K562 (cell line): ENCODE measurements at regions not wholly inside any gene's neighbourhood (a gene's known extent, or its start where the extent isn't known, plus 50 kb on each side); places are given as distances from the start of the nearest gene placed in this dataset.

Experiments used
- ATAC-seq: fragments of 200-7000 bp; cut with Tn5 transposase; 3 replicates; pipeline ENCODE4 v1.9.1; 2020; ENCODE audit warnings: moderate library complexity
- BruUV-seq: library from RNA; stranded (reverse); fragments of 400-500 nt; replicated peaks from 2 replicates; lab custom pipeline; 2021; lab: Mats Ljungman, UMichigan
- CTCF ChIA-PET: fragments of 300-600 bp; formaldehyde crosslinking; extraction: SDS; loops from one replicate; lab custom pipeline; 2021; ENCODE audit warnings: low intra/inter-chr PET ratio; lab: Yijun Ruan, JAX
- POLR2A ChIA-PET: fragments of 300-600, 350-650 bp; sonication (Branson Sonifier 250); formaldehyde crosslinking; extraction: SDS; loops from one replicate; lab custom pipeline; 2021; ENCODE audit warnings: antibody characterized with exemption, inconsistent platforms; lab: Yijun Ruan, JAX
- DNase-seq, 4 experiments: peaks; one replicate each; pipeline versions ENCODE4 v3.0.0 to v3.0.0-alpha.2; 2011 to 2018; ENCODE audit warnings: low spot score in 3 of 4, mixed read lengths in 3 of 4; ENCODE audit errors: extremely low read depth in 1 of 4
- FAIRE-seq: peaks from 2 replicates; lab custom pipeline; 2011; peaks lifted over from hg19 to GRCh38; lab: Jason Lieb, UNC
- H2AFZ ChIP-seq: 2 replicates; pipeline ENCODE4 v1.6.0; 2011; ENCODE audit warnings: low read depth, low read length, control low read depth, inconsistent platforms
- H3K27ac ChIP-seq: fragments of 200-600 bp; 3 replicates; pipeline ENCODE4 v1.8.0; 2011; ENCODE audit warnings: low read depth, mild to moderate bottlenecking, control low read depth, inconsistent platforms, low read length, moderate library complexity, mixed read lengths; ENCODE audit errors: extremely low read depth
- H3K27me3 ChIP-seq, 2 experiments: fragments of 300-600 bp in 1 of 2; 2 replicates in 1 of 2; 3 replicates in 1 of 2; pipeline versions ENCODE4 v1.6.0 to v1.8.0; 2011; ENCODE audit warnings: inconsistent platforms in 2 of 2, low read length in 2 of 2, mild to moderate bottlenecking in 1 of 2, mixed read lengths in 1 of 2, moderate library complexity in 1 of 2; ENCODE audit not compliant: control insufficient read depth in 2 of 2, insufficient read depth in 2 of 2
- H3K36me3 ChIP-seq: fragments of 300-600 bp; 3 replicates; pipeline ENCODE4 v1.8.0; 2011; ENCODE audit warnings: mild to moderate bottlenecking, low read length, inconsistent platforms; ENCODE audit not compliant: control insufficient read depth, insufficient read depth
- H3K4me1 ChIP-seq, 2 experiments: fragments of 200-600 bp in 1 of 2; replicated peaks in 1 of 2; 2 replicates in 1 of 2; 3 replicates in 1 of 2; pipeline versions ENCODE4 v1.5.1 to v1.8.0; 2011; ENCODE audit warnings: inconsistent platforms in 2 of 2, low read length in 2 of 2, mild to moderate bottlenecking in 1 of 2, mixed read lengths in 1 of 2, moderate library complexity in 1 of 2; ENCODE audit not compliant: control insufficient read depth in 2 of 2, insufficient read depth in 2 of 2
- H3K4me2 ChIP-seq: 2 replicates; pipeline ENCODE4 v1.6.1; 2011; ENCODE audit warnings: low read length, control low read depth, inconsistent platforms, mixed read lengths; ENCODE audit not compliant: insufficient read depth
- H3K4me3 ChIP-seq: fragments of 200-600 bp; sonication (generic), shearing (Covaris generic); 2 replicates; pipeline ENCODE4 v1.5.1; 2016; ENCODE audit warnings: control low read depth, inconsistent platforms
- H3K79me2 ChIP-seq: fragments of 200-600 bp; 3 replicates; pipeline ENCODE4 v1.8.0; 2011; ENCODE audit warnings: low read length, inconsistent platforms; ENCODE audit not compliant: control insufficient read depth, insufficient read depth
- H3K9ac ChIP-seq, 2 experiments: 2 replicates each; pipeline versions ENCODE4 v1.6.0 to v1.6.1; 2011; ENCODE audit warnings: low read depth in 2 of 2, low read length in 2 of 2, control low read depth in 1 of 2, inconsistent platforms in 1 of 2, mild to moderate bottlenecking in 1 of 2, mixed read lengths in 1 of 2; ENCODE audit not compliant: insufficient read depth in 1 of 2
- H3K9me1 ChIP-seq: one replicate; pipeline ENCODE4 v1.6.0; 2011; ENCODE audit warnings: inconsistent platforms, mild to moderate bottlenecking, low read length, moderate library complexity; ENCODE audit not compliant: control insufficient read depth, insufficient read depth
- H3K9me3 ChIP-seq: replicated peaks from 2 replicates; pipeline ENCODE4 v1.5.1; 2011; ENCODE audit warnings: low read depth, low read length, inconsistent platforms; ENCODE audit not compliant: control insufficient read depth, insufficient read depth
- H4K20me1 ChIP-seq: replicated peaks from 2 replicates; pipeline ENCODE4 v1.6.1; 2011; ENCODE audit warnings: low read length, inconsistent platforms, mixed read lengths; ENCODE audit not compliant: control insufficient read depth, insufficient read depth
- ARID1B ChIP-seq: fragments of 450-650 bp; IDR thresholded peaks from 2 replicates; pipeline ENCODE4 v1.6.1; 2016; ENCODE audit warnings: antibody characterized with exemption, mild to moderate bottlenecking, inconsistent platforms
- GABPA ChIP-seq: fragments of 200-800 bp; sonication (Bioruptor generic); conservative IDR thresholded peaks from 2 replicates; pipeline ENCODE4 v1.6.1; 2016; ENCODE audit warnings: low read depth, missing genetic modification characterization, missing compliant biosample characterization
- KLF10 ChIP-seq: fragments of 250-450 bp; sonication (Bioruptor Pico); IDR thresholded peaks from 2 replicates; pipeline ENCODE4 v1.6.1; 2021; ENCODE audit warnings: matching md5 sums
- MYNN ChIP-seq, 2 experiments: sonication (generic); formaldehyde crosslinking in 1 of 2; IDR thresholded peaks; 2 replicates each; pipeline versions ENCODE4 v1.5.0 to v1.6.1; 2016 to 2020; ENCODE audit warnings: antibody characterized with exemption in 1 of 2, missing genetic modification reagents in 1 of 2
- PYGO2 ChIP-seq: fragments of 450-650 bp; IDR thresholded peaks from 2 replicates; pipeline ENCODE4 v1.6.1; 2016; ENCODE audit warnings: mild to moderate bottlenecking, missing genetic modification characterization, moderate library complexity, missing compliant biosample characterization
- RBM22 ChIP-seq: fragments of 200-400 bp; formaldehyde crosslinking; IDR thresholded peaks from 2 replicates; pipeline ENCODE4 v1.6.1; 2018; ENCODE audit warnings: low read length, low read depth; ENCODE audit not compliant: poor library complexity, severe bottlenecking
- U2AF1 ChIP-seq: fragments of 200-400 bp; formaldehyde crosslinking; optimal IDR thresholded peaks from 2 replicates; pipeline ENCODE3; 2017; ENCODE audit warnings: mild to moderate bottlenecking, low read depth, low read length, moderate library complexity
- ZBTB2 ChIP-seq: fragments of 450-650 bp; IDR thresholded peaks from 2 replicates; pipeline ENCODE4 v1.6.1; 2016; ENCODE audit warnings: antibody characterized with exemption
- ZC3H4 ChIP-seq: sonication (generic); formaldehyde crosslinking; IDR thresholded peaks from 2 replicates; pipeline ENCODE4 v1.9.0; 2021; ENCODE audit warnings: missing genetic modification reagents, borderline replicate concordance
- ZNF197 ChIP-seq: fragments of 200-800 bp; sonication (Bioruptor generic); IDR thresholded peaks from 2 replicates; pipeline ENCODE4 v1.6.1; 2016; ENCODE audit warnings: low read depth, missing genetic modification characterization, missing compliant biosample characterization
- ZNF431 ChIP-seq: sonication (generic); formaldehyde crosslinking; IDR thresholded peaks from 2 replicates; pipeline ENCODE4 v1.8.0; 2022; ENCODE audit warnings: mild to moderate bottlenecking, missing genetic modification reagents
- ZNF699 ChIP-seq: fragments of 250-450 bp; sonication (Bioruptor Pico); IDR thresholded peaks from 2 replicates; pipeline ENCODE4 v1.8.0; 2021; ENCODE audit warnings: mild to moderate bottlenecking, moderate library complexity; ENCODE audit not compliant: insufficient replicate concordance
- WGBS: fragments of 100-300 bp; shearing (Covaris generic); methylation state at CpG from one replicate; pipeline ENCODE4 v1.1.6; 2016; ENCODE audit warnings: low coverage, mixed read lengths; ENCODE audit not compliant: insufficient coverage; ENCODE audit errors: missing lambda C conversion rate; 5-methylcytosine and 5-hydroxymethylcytosine counted together
- in situ Hi-C: fragments of 300-500 bp; cut with MboI; formaldehyde crosslinking; loops from 4 replicates; pipeline ENCODE4 v1.15.0; 2018; ENCODE audit warnings: inconsistent platforms, mixed read lengths
- intact Hi-C: fragments of 100-400 bp; cut with micrococcal nuclease; formaldehyde crosslinking; loops from 2 replicates; pipeline ENCODE4 v1.14.2; 2022
- TF ChIP-seq, protein P1 (sequence below): fragments of 450-650 bp; IDR thresholded peaks from 2 replicates; pipeline ENCODE4 v1.6.1; 2016; ENCODE audit warnings: borderline replicate concordance

DNA sequence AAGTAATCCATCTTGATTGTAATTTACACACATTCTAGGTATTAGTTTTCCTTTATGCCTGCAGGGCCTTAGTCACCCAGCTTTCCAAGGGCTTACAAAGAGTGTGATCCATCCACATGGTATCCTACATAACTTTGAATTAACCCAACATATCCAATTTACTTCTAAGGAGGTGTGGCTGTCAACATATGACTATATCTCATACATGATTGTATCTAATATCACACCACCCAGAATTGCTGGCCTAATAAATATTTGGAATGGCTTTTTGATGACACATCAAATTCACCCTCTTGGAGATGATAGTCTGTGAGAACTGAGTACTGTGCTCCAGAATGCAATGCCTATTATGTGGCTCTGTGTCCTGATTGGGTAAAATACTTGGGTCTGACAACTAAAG is 363.3 kb upstream of the GRIN3A start (continued):
- TF ChIP-seq ZNF431 = no peak
- TF ChIP-seq PYGO2 = no peak
- no peak for TF ChIP-seq KLF10 (CRISPR knock-in tag)
- TF ChIP-seq RBM22 = no peak

DNA sequence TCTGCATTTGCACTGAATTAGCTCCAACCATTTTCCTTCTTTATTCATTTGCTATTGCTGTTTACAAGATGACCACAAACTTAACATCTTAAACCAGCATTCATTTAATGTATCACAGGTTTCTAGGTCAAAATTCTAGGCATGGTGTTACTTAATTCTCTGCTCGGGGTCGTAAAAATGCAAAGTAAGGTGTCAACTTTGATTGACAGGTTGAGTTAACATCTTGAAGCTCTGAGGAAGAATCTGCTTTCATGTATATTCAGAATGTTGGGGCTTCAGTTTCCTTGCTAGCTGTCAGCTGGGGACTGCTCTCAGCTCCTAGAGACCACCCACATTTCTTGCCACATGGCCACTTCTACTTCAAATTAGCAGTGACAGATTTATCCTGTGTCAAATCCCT is 348.7 kb upstream of the GRIN3A start:
- CTCF ChIA-PET = no interaction called here
- FAIRE-seq (no peak), DNase-seq (no peak), ATAC-seq (no peak)
- Histone ChIP-seq H3K4me3 (no peak overlapping the region), H3K9ac (no peak overlapping the region), H3K4me1 (no peaks in the 10 kb centered on the region), H3K79me2 (no peaks in the 10 kb centered on the region), H3K27me3 (no peaks in the 10 kb centered on the region), H4K20me1 (no peaks in the 10 kb centered on the region), H3K4me2 (no peak overlapping the region), H3K9me1 (no peaks in the 10 kb centered on the region), H3K9me3 (no peaks in the 10 kb centered on the region; the same call in 1 of the 2 replicates), H3K27ac (no peak overlapping the region), H3K36me3 (no peaks in the 10 kb centered on the region), H2AFZ (no peak overlapping the region)
- no TSS peak for BruUV-seq
- intact Hi-C loops = no loop called here
- POLR2A ChIA-PET = no interaction called here
- in situ Hi-C loops = no loop called here
- WGBS = 3% methylated on average over 2 of the region's 2 CpGs
- TF ChIP-seq MYNN (IDR thresholded peaks at IDR 0.05) (no peak), MYNN (CRISPR knock-in tag; IDR thresholded peaks at IDR 0.05) (no peak), ARID1B (no peak), U2AF1 (no peak), GABPA (tag) (no peak), ZC3H4 (CRISPR knock-in tag) (no peak), ZBTB2 (no peak), ZNF197 (CRISPR knock-in tag) (no peak), ZNF699 (CRISPR knock-in tag) (no peak)
- TF ChIP-seq, protein P1, sequence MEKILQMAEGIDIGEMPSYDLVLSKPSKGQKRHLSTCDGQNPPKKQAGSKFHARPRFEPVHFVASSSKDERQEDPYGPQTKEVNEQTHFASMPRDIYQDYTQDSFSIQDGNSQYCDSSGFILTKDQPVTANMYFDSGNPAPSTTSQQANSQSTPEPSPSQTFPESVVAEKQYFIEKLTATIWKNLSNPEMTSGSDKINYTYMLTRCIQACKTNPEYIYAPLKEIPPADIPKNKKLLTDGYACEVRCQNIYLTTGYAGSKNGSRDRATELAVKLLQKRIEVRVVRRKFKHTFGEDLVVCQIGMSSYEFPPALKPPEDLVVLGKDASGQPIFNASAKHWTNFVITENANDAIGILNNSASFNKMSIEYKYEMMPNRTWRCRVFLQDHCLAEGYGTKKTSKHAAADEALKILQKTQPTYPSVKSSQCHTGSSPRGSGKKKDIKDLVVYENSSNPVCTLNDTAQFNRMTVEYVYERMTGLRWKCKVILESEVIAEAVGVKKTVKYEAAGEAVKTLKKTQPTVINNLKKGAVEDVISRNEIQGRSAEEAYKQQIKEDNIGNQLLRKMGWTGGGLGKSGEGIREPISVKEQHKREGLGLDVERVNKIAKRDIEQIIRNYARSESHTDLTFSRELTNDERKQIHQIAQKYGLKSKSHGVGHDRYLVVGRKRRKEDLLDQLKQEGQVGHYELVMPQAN = no peak
